Skeletal muscle tissue (tissue), 3 donors: ENCODE measurements at regions not wholly inside any gene's neighbourhood (a gene's known extent, or its start where the extent isn't known, plus 50 kb on each side); places are given as distances from the start of the nearest gene placed in this dataset.

ENCODE experiments used
- H3K27ac ChIP-seq: one replicate; pipeline ENCODE4 v1.7.0; 2013; ENCODE audit warnings: mild to moderate bottlenecking, low read depth, low read length, inconsistent platforms
- H3K27me3 ChIP-seq, 3 donors: one replicate each; pipeline ENCODE4 v1.7.0; 2013; ENCODE audit warnings: low read length in 3 of 3; ENCODE audit not compliant: control insufficient read depth in 3 of 3, insufficient read depth in 3 of 3
- H3K36me3 ChIP-seq, 3 donors: one replicate each; pipeline ENCODE4 v1.7.0; 2013; ENCODE audit warnings: low read length in 3 of 3; ENCODE audit not compliant: control insufficient read depth in 3 of 3, insufficient read depth in 3 of 3
- H3K4me1 ChIP-seq, 3 donors: one replicate each; pipeline ENCODE4 v1.7.0; 2013; ENCODE audit warnings: low read length in 3 of 3, mild to moderate bottlenecking in 3 of 3; ENCODE audit not compliant: control insufficient read depth in 3 of 3, insufficient read depth in 3 of 3
- H3K4me3 ChIP-seq, 3 donors: one replicate each; pipeline ENCODE4 v1.7.0; 2013; ENCODE audit warnings: low read length in 3 of 3
- H3K9ac ChIP-seq, 3 donors: one replicate each; pipeline ENCODE4 v1.7.0; 2013; ENCODE audit warnings: low read length in 3 of 3, mild to moderate bottlenecking in 3 of 3, moderate library complexity in 2 of 3, low read depth in 1 of 3
- H3K9me3 ChIP-seq, 3 donors: one replicate each; pipeline ENCODE4 v1.7.0; 2013; ENCODE audit warnings: low read length in 3 of 3; ENCODE audit not compliant: control insufficient read depth in 3 of 3
- donor health status: Osteomylitis.

DNA sequence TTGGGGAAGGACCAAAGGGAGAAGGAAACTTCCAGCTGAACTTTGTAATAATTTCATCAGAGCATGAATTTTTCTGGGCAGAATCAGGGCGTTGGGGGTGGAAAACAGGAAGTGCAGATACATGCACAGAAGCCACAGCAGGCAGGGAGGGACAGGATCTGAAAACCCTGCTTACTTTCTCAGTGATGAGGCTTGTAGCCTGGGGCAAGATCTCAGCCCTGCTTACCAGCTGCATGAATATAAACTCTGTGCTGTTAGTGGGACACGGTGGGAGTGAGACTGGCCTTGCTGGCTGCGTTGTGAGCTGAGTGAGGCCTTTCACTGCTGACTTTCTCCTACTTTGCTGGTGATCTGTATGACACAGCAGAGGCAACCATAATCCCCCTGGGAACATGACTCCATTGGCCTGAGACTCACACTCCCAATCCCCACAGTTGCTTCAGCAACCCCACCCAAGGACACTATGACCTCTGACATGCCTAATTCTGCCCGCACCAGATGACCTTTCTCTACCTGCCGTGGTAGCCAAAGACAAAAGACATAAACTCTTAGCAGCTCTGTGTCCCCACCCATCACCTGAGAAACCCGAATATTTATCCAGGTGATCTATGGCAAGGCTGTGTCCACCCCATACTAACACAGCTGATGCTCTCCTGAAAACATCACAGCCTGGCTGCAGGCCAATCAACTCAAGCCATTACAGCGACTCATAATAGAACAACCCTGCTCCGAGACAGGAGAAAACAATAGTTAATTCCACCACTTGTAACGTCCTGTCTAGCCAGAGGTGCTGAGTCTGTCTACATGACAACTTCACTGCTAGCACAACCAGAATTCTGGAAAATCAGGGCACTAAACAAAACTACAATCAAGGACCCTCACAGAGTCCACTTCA lies 190.7 kb upstream of the CHRM2 start:
- Histone ChIP-seq H3K4me3 (no peak overlapping the region), H3K4me1 (no peaks in the 10 kb centered on the region), H3K27ac (no peak overlapping the region), H3K9ac (no peak overlapping the region), H3K36me3 (no peaks in the 10 kb centered on the region), H3K9me3 (peaks cover 0 to 7% (median 4%) of the 10 kb centered on the region in 3 donors), H3K27me3 (no peaks in the 10 kb centered on the region)

DNA sequence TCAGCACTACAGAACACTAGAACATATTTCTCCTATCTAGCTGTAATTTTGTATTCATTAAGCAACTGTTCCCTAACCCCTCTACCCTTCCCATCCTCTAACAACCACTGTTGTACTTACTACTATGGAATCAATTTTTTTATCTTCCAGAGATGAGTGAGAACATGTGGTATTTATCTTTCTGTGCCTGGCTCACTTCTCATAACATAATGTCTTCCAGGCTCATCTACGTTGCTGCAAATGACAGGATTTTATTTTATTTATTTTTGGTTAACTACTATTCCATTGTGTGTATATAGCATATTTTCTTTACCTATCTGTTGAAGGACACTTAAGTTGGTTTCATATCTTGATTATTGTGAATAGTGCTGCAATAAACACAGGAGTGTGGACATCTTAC lies 200.9 kb upstream of the CHRM2 start:
- Histone ChIP-seq H3K27me3 (no peaks in the 10 kb centered on the region), H3K4me1 (no peaks in the 10 kb centered on the region), H3K9ac (no peak overlapping the region), H3K9me3 (peaks cover 0 to 3% (median 0%) of the 10 kb centered on the region in 3 donors), H3K27ac (no peak overlapping the region), H3K36me3 (no peaks in the 10 kb centered on the region), H3K4me3 (no peak overlapping the region)

DNA sequence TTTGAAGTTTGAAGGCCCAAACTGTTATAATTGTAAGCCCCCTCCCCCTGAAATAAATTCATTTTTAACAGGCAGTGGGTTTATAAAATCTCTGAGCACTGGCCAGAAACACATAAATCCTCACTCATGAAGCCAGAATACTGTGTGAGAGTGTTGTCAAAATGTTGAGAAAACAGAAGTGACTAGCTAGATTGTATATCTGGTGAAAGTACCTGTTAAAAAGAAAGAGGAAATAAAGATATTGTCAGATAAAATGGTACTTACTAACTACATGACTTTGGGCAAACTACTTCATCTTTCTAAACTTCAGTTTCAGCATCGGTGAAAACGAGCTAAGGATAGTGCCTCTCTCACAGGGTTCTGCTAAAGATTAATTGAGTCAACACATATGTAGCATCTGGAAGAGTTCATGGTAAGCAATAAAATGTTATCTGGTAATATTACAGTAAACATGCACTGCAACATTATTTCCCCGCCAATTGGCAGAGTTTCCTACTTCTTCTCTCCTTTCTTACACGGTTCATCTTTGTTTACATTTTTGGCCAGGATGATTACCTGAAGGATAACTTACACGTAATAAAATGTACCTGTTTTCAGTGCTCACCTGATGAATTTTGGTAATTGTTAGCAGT lies 202.5 kb upstream of the CHRM2 start:
- H3K27me3 ChIP-seq = no peaks in the 10 kb centered on the region
- no peak overlapping the region for H3K4me3 ChIP-seq
- H3K36me3 ChIP-seq = no peaks in the 10 kb centered on the region
- no peaks in the 10 kb centered on the region for H3K4me1 ChIP-seq
- no peak overlapping the region for H3K9ac ChIP-seq
- no peak overlapping the region for H3K27ac ChIP-seq
- no peaks in the 10 kb centered on the region for H3K9me3 ChIP-seq

DNA sequence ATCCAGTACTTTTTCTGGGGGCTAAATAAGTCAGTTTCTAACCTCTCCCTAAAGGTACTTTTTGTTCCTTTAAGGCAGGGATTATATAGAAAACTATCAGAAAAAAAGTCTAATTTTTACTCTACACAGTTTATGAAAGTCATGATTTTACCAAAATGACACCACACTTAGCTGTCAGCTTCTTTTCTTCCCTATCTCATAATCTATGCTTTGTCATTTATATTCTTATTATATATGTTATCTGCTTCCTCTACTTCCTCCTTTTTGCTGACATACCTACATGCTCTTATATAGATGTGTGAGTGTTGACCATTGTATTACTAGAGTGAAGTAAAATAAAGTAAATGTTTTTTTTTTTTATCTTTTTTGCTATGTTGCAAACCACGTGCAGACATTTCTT lies 203.9 kb upstream of the CHRM2 start:
- no peak overlapping the region for H3K9ac ChIP-seq
- no peaks in the 10 kb centered on the region for H3K4me1 ChIP-seq

DNA sequence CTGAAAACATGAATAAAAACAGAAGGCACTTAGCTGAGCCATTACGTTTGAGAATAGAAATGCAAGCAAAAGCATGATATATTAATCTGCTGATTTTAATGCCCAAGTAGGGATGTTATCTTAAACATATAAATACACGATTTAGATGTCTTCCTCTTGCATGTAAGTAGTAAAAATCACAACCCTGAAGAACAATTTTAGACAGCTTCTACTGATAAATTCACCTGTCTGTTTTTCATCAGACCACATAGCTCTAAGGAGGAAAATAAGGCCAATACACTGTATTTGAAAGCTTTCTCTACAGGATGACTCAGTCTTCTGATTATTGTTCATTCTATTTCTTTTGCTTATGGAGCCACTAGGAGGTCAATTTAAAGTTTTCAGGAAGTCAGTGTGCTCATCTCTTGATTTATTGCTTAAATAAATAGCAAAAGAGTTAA lies 210.9 kb upstream of the CHRM2 start:
- Histone ChIP-seq H3K27ac (no peak overlapping the region), H3K4me3 (no peak overlapping the region), H3K9me3 (no peaks in the 10 kb centered on the region), H3K36me3 (no peaks in the 10 kb centered on the region), H3K9ac (no peak overlapping the region), H3K4me1 (no peaks in the 10 kb centered on the region), H3K27me3 (no peaks in the 10 kb centered on the region)

More for the DNA sequence above, 203.9 kb upstream of the CHRM2 start:
- H3K27ac ChIP-seq = no peak overlapping the region
- no peaks in the 10 kb centered on the region for H3K36me3 ChIP-seq
- H3K4me3 ChIP-seq = no peak overlapping the region
- no peaks in the 10 kb centered on the region for H3K27me3 ChIP-seq
- H3K9me3 ChIP-seq = no peaks in the 10 kb centered on the region

DNA sequence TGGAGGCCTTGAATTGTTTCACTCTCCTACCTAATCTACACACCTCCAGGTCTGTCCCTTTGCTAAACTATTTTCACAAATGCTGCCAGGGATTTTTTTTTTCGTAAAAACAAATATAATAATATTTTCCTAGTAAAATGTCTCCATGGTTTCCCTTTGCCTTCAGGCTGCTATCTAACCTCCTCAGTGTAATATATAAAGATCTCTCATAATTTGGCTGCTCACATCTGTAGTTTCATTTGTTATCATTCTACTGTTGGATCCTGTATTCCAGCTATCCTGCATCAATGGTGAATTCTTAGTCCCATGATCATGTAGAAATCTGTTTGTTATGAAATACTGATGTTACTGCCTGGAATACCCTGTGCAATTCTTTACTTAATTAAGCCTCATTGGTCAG lies 211.9 kb upstream of the CHRM2 start:
- no peak overlapping the region for H3K9ac ChIP-seq
- no peaks in the 10 kb centered on the region for H3K9me3 ChIP-seq
- no peaks in the 10 kb centered on the region for H3K27me3 ChIP-seq

DNA sequence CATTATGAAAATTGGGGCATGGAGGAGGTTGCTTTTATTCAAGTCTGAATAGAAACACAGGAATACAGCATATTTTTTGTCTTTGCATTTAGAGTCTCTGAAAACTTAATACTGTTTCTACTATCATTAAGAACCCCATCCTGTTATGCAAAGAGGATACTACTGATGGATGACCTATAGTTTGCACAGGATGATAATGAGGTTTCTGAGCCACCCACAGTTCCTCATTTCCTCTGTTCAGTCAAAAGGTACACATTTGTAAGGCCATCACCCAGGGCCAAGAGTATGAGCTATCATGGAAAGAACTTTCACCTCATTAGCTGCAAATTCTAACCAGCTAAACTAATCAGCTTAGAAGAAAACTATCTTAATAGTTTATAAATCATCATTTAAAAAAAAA lies 213.0 kb upstream of the CHRM2 start:
- Histone ChIP-seq H3K36me3 (no peaks in the 10 kb centered on the region), H3K27ac (no peak overlapping the region), H3K4me1 (no peaks in the 10 kb centered on the region), H3K4me3 (no peak overlapping the region), H3K9ac (no peak overlapping the region), H3K9me3 (no peaks in the 10 kb centered on the region), H3K27me3 (no peaks in the 10 kb centered on the region)

More for the DNA sequence above, 211.9 kb upstream of the CHRM2 start:
- Histone ChIP-seq H3K36me3 (no peaks in the 10 kb centered on the region), H3K4me1 (no peaks in the 10 kb centered on the region), H3K27ac (no peak overlapping the region), H3K4me3 (no peak overlapping the region)

DNA sequence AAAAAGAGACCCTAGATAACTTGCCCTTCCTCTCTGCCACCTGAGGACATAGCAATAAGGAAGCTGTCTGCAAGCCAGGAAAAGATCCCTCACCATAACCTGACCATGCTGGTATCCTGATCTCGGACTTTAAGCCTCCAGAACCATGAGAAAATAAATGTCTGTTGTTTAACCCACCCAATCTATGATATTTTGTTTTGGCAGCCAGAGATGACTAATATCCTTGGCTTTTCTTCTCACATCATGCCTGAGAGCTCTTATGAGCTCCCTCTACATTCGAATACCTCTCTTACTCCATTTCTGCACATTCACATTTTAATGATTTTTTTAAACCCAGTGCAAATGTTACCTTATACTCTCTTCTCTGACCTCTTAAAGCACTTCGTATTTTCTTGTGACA lies 214.0 kb upstream of the CHRM2 start:
- Histone ChIP-seq H3K9me3 (no peaks in the 10 kb centered on the region), H3K27me3 (no peaks in the 10 kb centered on the region), H3K27ac (no peak overlapping the region), H3K36me3 (no peaks in the 10 kb centered on the region), H3K4me3 (no peak overlapping the region), H3K4me1 (no peaks in the 10 kb centered on the region), H3K9ac (no peak overlapping the region)

DNA sequence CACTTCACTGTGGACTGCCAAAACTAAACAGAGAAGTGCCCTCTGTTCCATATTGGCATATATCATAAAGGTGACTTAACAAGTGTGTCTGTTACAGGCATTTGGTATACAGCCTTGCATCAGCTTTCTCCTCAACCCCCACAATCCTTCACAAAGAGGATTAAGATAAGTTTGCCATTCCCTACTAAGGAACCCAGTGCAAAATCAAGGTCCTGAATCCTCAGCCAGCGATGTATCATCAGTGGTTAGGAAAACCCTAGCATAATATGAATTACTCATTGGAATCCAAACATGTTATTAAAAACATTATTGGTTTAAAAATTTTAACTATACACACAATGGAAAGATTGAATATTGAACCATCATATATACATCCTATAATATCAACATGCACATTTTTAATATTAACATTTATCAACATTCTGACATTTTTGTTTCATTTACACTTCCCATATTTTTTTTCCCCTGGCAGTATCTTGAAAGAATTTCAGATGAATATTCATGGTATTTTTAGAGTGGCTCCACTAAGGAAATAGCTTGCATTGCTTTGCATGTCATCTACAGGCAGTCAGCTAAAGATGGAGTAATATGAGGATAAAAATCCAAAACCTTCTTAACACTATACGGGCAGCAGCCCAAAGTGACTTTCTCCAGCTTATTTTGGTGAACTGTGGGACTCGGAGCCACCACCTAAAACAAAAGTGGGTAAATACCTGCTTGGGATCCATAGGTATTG lies 215.6 kb upstream of the CHRM2 start:
- no peaks in the 10 kb centered on the region for H3K9me3 ChIP-seq
- H3K27ac ChIP-seq = no peak overlapping the region
- H3K9ac ChIP-seq = no peak overlapping the region
- H3K27me3 ChIP-seq = no peaks in the 10 kb centered on the region
- H3K4me1 ChIP-seq = no peaks in the 10 kb centered on the region
- no peak overlapping the region for H3K4me3 ChIP-seq
- no peaks in the 10 kb centered on the region for H3K36me3 ChIP-seq

DNA sequence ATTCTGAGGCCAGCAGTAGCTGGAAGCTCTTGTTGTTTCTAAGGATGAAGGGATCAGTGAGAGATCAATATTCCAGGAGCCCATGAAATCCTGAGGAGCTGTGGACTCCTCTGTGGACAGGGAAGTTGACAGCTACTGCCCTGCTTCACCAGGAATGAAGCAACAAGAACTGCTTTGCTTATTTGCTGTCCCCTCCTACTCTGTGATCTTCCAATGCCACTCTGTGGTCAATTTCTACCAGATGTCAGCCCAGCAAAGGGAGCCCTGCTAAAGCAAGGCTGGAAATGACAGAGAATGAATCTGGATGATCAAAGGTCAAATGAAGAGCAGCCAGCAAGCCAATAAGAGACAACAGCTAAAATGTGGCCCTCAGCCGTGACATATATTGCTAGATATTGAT lies 227.5 kb upstream of the CHRM2 start:
- Histone ChIP-seq H3K9me3 (no peaks in the 10 kb centered on the region), H3K4me1 (no peaks in the 10 kb centered on the region), H3K36me3 (no peaks in the 10 kb centered on the region), H3K27me3 (no peaks in the 10 kb centered on the region), H3K4me3 (no peak overlapping the region), H3K9ac (no peak overlapping the region), H3K27ac (no peak overlapping the region)
